Transverse colon (tissue), 4 donors: ENCODE measurements at regions not wholly inside any gene's neighbourhood (a gene's known extent, or its start where the extent isn't known, plus 50 kb on each side); places are given as distances from the start of the nearest gene placed in this dataset.

Experiments
- DNase-seq: peaks from one replicate; pipeline ENCODE4 v3.0.0-alpha.2; 2019
- H3K27ac ChIP-seq, 4 donors: fragments of 200-600 bp; sonication (generic); 2 replicates each; pipeline ENCODE4 v1.5.1; 2016 to 2018; ENCODE audit warnings: inconsistent platforms in 4 of 4
- H3K27me3 ChIP-seq: fragments of 200-600 bp; sonication (generic); 2 replicates; pipeline ENCODE4 v1.5.1; 2017; ENCODE audit warnings: inconsistent platforms
- H3K36me3 ChIP-seq, 4 donors: fragments of 200-600 bp; sonication (generic); 2 replicates each; pipeline ENCODE4 v1.5.1; 2017 to 2019; ENCODE audit warnings: inconsistent platforms in 4 of 4
- H3K4me1 ChIP-seq, 4 donors: fragments of 200-600 bp; sonication (generic); 2 replicates each; pipeline ENCODE4 v1.5.1; 2017 to 2020; ENCODE audit warnings: inconsistent platforms in 4 of 4
- H3K4me3 ChIP-seq, 4 donors: fragments of 200-600 bp; sonication (generic); 1 replicate in 1 of 4; 2 replicates in 3 of 4; pipeline versions ENCODE4 v1.5.1 to v1.6.1; 2017 to 2019; ENCODE audit warnings: inconsistent platforms in 4 of 4
- H3K9me3 ChIP-seq, 2 donors: fragments of 200-600 bp; sonication (generic); 2 replicates each; pipeline ENCODE4 v1.5.1; 2017 to 2019; ENCODE audit warnings: inconsistent platforms in 2 of 2
- EP300 ChIP-seq: sonication (generic); formaldehyde crosslinking; IDR thresholded peaks from one replicate; pipeline ENCODE4 v1.6.1; 2017; ENCODE audit warnings: antibody characterized with exemption, low read depth
- POLR2A ChIP-seq: fragments of 450-650 bp; IDR thresholded peaks from one replicate; pipeline ENCODE4 v1.6.1; 2016; ENCODE audit warnings: antibody characterized with exemption, mild to moderate bottlenecking, moderate library complexity
- POLR2AphosphoS5 ChIP-seq, 3 donors: sonication (generic); formaldehyde crosslinking; IDR thresholded peaks; one replicate each; pipeline ENCODE4 v1.6.1; 2016; ENCODE audit warnings: antibody characterized with exemption in 3 of 3
- WGBS, 2 donors: methylation state at CpG; one replicate each; pipeline ENCODE4 v1.1.5; 2018; ENCODE audit warnings: low coverage in 1 of 2; 5-methylcytosine and 5-hydroxymethylcytosine counted together
- in situ Hi-C, 4 donors: fragments of 200-750 bp; cut with MboI; loops; one replicate each; pipeline versions ENCODE4 v1.15.0 to v1.15.1; 2017; ENCODE audit warnings: low sequenced_read_pairs in 3 of 4, low pct_ligation_motif_present in 1 of 4, low pct_unique_long_range_greater_than_20kb in 1 of 4
- intact Hi-C: fragments of 100-400 bp; cut with DNase I; formaldehyde crosslinking; loops from one replicate; pipeline ENCODE4 v1.15.1; 2023; ENCODE audit warnings: low total_unique reads
- TF ChIP-seq, protein P1 (sequence below), 5 experiments: fragments of 200-600 bp in 3 of 5; fragments of 450-650 bp in 2 of 5; sonication (generic) in 3 of 5; IDR thresholded peaks; 1 replicate in 2 of 5; 2 replicates in 3 of 5; pipeline ENCODE4 v1.5.1; 2016 to 2017; ENCODE audit warnings: antibody characterized with exemption in 5 of 5, inconsistent platforms in 3 of 5, mild to moderate bottlenecking in 2 of 5, moderate library complexity in 1 of 5

DNA sequence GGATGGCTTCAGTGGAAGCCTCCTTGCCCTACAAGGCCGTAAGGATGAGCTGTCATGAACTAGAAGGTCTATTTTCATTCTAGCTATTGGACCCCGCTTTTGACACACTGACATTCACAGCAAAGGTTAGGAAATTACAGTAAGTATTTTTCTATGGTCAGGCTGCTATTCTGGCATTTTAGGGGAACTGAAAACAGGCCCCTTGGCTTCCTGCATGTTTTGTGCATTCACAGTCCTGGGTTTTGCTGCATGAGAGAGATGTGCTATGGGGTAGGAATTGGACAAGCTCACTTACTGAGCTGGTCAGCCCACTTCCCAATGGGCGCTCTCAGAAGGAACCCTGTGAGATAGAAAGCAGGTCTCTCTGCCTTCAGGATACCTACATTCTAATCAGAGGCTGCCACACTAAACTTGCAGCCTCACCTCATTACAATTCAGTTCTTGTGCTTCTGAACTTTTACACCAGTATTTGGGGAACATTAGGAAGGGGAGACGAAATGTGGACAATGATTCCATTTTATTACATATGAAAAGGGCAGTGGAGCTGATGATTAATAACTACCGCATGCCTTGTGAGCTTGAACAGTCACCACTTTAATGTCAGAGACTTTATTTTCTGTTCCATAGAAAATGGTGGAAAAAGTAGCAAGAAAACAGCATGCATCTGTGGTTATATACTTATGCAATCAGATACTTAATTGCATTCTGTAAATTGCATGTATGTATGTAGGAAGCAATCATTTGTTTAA, 86.6 kb upstream of the TAB2 start:
- Histone ChIP-seq H3K9me3 (no peaks in the 10 kb centered on the region), H3K36me3 (no peaks in the 10 kb centered on the region), H3K27me3 (no peaks in the 10 kb centered on the region), H3K27ac (peak overlapping the region in 1 of 4 donors; percentile 14), H3K4me3 (no peak overlapping the region), H3K4me1 (peaks cover 0 to 21% (median 4%) of the 10 kb centered on the region in 4 donors)
- no peak for DNase-seq
- WGBS, 2 donors = 83 to 86% methylated on average over 2 to 5 of the region's 5 CpGs
- in situ Hi-C loops = no loop called here
- intact Hi-C loops = no loop called here
- TF ChIP-seq, protein P1, sequence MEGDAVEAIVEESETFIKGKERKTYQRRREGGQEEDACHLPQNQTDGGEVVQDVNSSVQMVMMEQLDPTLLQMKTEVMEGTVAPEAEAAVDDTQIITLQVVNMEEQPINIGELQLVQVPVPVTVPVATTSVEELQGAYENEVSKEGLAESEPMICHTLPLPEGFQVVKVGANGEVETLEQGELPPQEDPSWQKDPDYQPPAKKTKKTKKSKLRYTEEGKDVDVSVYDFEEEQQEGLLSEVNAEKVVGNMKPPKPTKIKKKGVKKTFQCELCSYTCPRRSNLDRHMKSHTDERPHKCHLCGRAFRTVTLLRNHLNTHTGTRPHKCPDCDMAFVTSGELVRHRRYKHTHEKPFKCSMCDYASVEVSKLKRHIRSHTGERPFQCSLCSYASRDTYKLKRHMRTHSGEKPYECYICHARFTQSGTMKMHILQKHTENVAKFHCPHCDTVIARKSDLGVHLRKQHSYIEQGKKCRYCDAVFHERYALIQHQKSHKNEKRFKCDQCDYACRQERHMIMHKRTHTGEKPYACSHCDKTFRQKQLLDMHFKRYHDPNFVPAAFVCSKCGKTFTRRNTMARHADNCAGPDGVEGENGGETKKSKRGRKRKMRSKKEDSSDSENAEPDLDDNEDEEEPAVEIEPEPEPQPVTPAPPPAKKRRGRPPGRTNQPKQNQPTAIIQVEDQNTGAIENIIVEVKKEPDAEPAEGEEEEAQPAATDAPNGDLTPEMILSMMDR (IDR thresholded peaks at IDR 0.05) = no peak
- TF ChIP-seq POLR2A (no peak), EP300 (no peak), POLR2AphosphoS5 (IDR thresholded peaks at IDR 0.05) (no peak)

DNA sequence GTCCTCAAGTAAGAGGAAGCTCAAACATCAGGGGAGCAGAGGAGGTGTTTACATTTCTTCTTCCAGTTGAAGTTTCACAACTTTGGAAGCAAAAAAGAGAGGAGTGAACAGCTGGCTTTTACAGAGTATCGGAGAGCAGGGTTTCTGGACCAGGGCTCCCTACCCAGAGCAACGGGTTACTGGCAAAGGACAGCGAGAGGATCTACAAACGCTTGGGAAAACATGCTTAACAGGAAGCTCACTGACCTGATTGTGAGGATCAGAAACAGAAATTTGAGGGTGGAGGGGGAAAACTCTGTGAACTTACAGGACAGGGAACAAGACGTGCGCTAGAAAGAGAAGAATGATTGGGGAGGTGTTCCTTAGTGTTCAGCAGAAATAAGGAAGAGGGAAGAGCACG, 85.7 kb upstream of the TAB2 start:
- WGBS, 2 donors = 67 to 68% methylated on average over 6 to 7 of the region's 7 CpGs
- intact Hi-C loops = no loop called here
- peak overlapping the region; percentile 14 to 56 (median 28) for H3K27ac ChIP-seq

DNA sequence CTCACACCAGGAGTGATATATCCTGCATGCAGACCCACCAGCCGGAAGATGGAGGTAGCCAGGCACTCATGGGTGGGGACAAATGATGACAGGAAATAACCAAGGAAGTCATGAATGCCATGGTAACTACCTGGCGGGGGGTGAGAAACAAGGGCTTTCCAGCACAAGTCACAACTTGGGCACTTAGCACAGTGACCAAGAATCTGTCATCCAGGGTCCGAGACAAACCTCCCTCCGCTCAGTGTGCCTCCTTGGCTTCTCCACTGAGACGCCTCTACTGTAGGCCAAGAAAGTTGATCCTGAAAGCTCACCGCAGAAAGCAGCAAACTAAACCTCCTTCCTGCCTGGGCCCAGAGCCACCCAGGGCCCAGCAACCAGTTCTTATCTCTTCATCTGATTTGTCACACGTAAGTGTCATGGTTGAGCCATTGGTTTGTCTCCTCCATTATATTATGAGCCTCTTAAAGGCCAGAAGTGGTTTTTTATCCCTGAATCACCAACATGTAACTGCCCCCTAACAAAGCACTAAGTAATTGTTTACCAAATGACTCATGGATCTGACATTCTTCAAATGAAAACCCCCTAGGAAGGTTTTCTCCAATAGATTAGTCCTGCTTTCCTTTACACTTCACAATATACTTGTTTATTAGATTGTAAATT, 84.3 kb upstream of the TAB2 start:
- Histone ChIP-seq H3K27me3 (no peaks in the 10 kb centered on the region), H3K27ac (no peak overlapping the region), H3K9me3 (no peaks in the 10 kb centered on the region), H3K4me3 (no peak overlapping the region), H3K4me1 (peaks cover 0 to 20% (median 7%) of the 10 kb centered on the region in 4 donors), H3K36me3 (no peaks in the 10 kb centered on the region)
- intact Hi-C loops (no loop called here), in situ Hi-C loops (no loop called here)
- WGBS, 2 donors = 92 to 100% methylated on average over 1 to 7 of the region's 7 CpGs
- TF ChIP-seq POLR2A = no peak
- TF ChIP-seq POLR2AphosphoS5 (IDR thresholded peaks at IDR 0.05) = no peak
- no peak for DNase-seq

More for the DNA sequence above, 85.7 kb upstream of the TAB2 start:
- no peaks in the 10 kb centered on the region for H3K9me3 ChIP-seq
- DNase-seq = no peak
- H3K27me3 ChIP-seq = no peaks in the 10 kb centered on the region
- no peaks in the 10 kb centered on the region for H3K36me3 ChIP-seq
- no peak overlapping the region for H3K4me3 ChIP-seq
- TF ChIP-seq EP300 (no peak), POLR2AphosphoS5 (IDR thresholded peaks at IDR 0.05) (no peak), POLR2A (no peak)
- TF ChIP-seq, protein P1 (IDR thresholded peaks at IDR 0.05) = no peak
- in situ Hi-C loops = no loop called here
- peaks cover 0 to 20% (median 7%) of the 10 kb centered on the region in 4 donors for H3K4me1 ChIP-seq

DNA sequence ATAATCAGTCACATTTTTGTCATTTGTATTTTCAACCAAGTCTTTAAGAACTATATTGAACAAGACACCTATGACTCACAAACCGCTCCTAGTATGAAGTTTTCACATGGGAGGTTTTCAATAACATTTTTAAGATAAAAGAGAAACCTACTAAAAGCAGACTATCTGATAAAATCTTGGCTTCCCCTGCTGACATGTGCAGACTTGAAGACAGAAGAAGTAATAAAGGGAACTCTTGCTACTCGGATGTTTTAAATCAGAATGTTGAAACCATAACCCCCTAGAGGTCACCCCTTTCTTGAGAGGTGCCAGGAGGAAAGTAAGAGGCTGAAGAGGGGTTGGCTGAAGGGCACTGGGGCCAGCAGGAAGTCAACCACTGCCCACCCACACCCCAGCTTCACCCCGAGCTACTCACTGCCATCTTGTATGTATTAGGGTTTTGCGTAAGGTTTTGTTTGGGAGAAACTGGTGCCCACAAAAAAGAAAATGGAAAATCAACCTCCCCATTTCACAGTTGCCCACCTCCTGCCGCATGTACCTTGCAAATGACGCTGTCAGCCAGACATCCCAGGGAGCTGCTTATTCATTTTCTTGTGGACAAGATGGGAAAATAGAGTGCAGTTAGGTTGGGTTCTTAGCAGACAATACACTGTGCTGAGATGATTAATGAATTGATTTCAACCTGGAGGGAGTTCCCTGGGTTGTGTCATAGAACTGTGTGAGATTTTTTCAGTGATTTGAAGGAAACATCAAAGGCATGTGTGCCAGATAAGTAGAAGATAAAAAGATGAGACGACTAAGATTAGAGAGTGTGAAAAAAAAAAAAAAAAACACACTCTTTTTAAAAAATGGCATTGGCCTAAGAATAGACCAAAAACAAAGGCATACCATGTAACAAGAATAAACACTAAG, 83.2 kb upstream of the TAB2 start:
- WGBS, 2 donors = 71 to 83% methylated on average over 6 to 7 of the region's 7 CpGs
- Histone ChIP-seq H3K9me3 (no peaks in the 10 kb centered on the region), H3K4me1 (peaks cover 0 to 20% (median 7%) of the 10 kb centered on the region in 4 donors), H3K27me3 (no peaks in the 10 kb centered on the region), H3K4me3 (no peak overlapping the region), H3K36me3 (no peaks in the 10 kb centered on the region), H3K27ac (no peak overlapping the region)
- DNase-seq = no peak
- intact Hi-C loops (no loop called here), in situ Hi-C loops (no loop called here)
- TF ChIP-seq POLR2A = no peak
- TF ChIP-seq, protein P1 (IDR thresholded peaks at IDR 0.05) = no peak
- no peak for TF ChIP-seq EP300
- TF ChIP-seq POLR2AphosphoS5 (IDR thresholded peaks at IDR 0.05) = no peak
